SIG-M5 treated with dmso at 0.1 percent for 504 hours (cell line): ENCODE measurements at regions not wholly inside any gene's neighbourhood (a gene's known extent, or its start where the extent isn't known, plus 50 kb on each side); places are given as distances from the start of the nearest gene placed in this dataset.

Experiments
- DNase-seq: peaks from one replicate; lab custom pipeline; 2025; ENCODE audit not compliant: unreplicated experiment; lab: John Stamatoyannopoulos, UW

- DNase-seq, result no peak
These were observed 517.5 kb downstream of the MID1IP1 start for GRCh38 chrX:39318506-39319343.

- DNase-seq, result no peak
These were observed 518.9 kb downstream of the MID1IP1 start for GRCh38 chrX:39320165-39320564.

- no peak for DNase-seq
These were observed 521.2 kb downstream of the MID1IP1 start for GRCh38 chrX:39322496-39322895.

- no peak for DNase-seq
These were observed 523.1 kb downstream of the MID1IP1 start for GRCh38 chrX:39324233-39324930.

GRCh38 chrX:39327255-39327654 is 526.0 kb downstream of the MID1IP1 start:
- no peak for DNase-seq

- DNase-seq, result no peak
These were observed 526.4 kb downstream of the MID1IP1 start for GRCh38 chrX:39327705-39328104.

GRCh38 chrX:39328661-39329060 is 527.4 kb downstream of the MID1IP1 start:
- DNase-seq, result no peak

GRCh38 chrX:39331082-39331704 is 529.9 kb downstream of the MID1IP1 start:
- DNase-seq, result peak; percentile 28

- no peak for DNase-seq
These were observed 532.2 kb downstream of the MID1IP1 start for GRCh38 chrX:39333451-39333850.

GRCh38 chrX:39335513-39336235 is 534.4 kb downstream of the MID1IP1 start:
- peak; percentile 34 for DNase-seq

- peak; percentile 10 for DNase-seq
These were observed 535.5 kb downstream of the MID1IP1 start for GRCh38 chrX:39336671-39337311.

- DNase-seq, result no peak
These were observed 536.2 kb downstream of the MID1IP1 start for GRCh38 chrX:39337451-39337850.

GRCh38 chrX:39338583-39338982 is 537.3 kb downstream of the MID1IP1 start:
- DNase-seq, result no peak

GRCh38 chrX:39356119-39356807 is 555.0 kb downstream of the MID1IP1 start:
- DNase-seq, result no peak

- DNase-seq, result no peak
These were observed 558.8 kb downstream of the MID1IP1 start for GRCh38 chrX:39360101-39360500.

GRCh38 chrX:39361736-39362135 is 560.5 kb downstream of the MID1IP1 start:
- DNase-seq, result no peak

- DNase-seq, result no peak
These were observed 566.2 kb downstream of the MID1IP1 start for GRCh38 chrX:39367416-39367815.

GRCh38 chrX:39372115-39372514 is 570.9 kb downstream of the MID1IP1 start:
- DNase-seq, result no peak

GRCh38 chrX:39377157-39377556 is 575.9 kb downstream of the MID1IP1 start:
- no peak for DNase-seq

GRCh38 chrX:39377773-39378172 is 576.5 kb downstream of the MID1IP1 start:
- no peak for DNase-seq
